Esophagus (tissue), 2 donors: ENCODE measurements at regions not wholly inside any gene's neighbourhood (a gene's known extent, or its start where the extent isn't known, plus 50 kb on each side); places are given as distances from the start of the nearest gene placed in this dataset.

ENCODE experiments used
- H3K27ac ChIP-seq, 2 donors: one replicate each; pipeline ENCODE4 v1.5.1; 2013; ENCODE audit warnings: low read depth in 2 of 2, mild to moderate bottlenecking in 2 of 2, inconsistent platforms in 1 of 2, low read length in 1 of 2, moderate library complexity in 1 of 2
- H3K27me3 ChIP-seq, 2 donors: one replicate each; pipeline ENCODE4 v1.6.1; 2013; ENCODE audit warnings: low read length in 2 of 2, control low read depth in 1 of 2, mild to moderate bottlenecking in 1 of 2; ENCODE audit not compliant: insufficient read depth in 2 of 2, control insufficient read depth in 1 of 2
- H3K36me3 ChIP-seq, 2 donors: one replicate each; pipeline ENCODE4 v1.6.1; 2013; ENCODE audit warnings: low read length in 1 of 2; ENCODE audit not compliant: control insufficient read depth in 2 of 2, insufficient read depth in 2 of 2
- H3K4me1 ChIP-seq, 2 donors: one replicate each; pipeline ENCODE4 v1.6.1; 2013; ENCODE audit warnings: low read length in 1 of 2; ENCODE audit not compliant: control insufficient read depth in 2 of 2, insufficient read depth in 2 of 2
- H3K4me3 ChIP-seq, 2 donors: one replicate each; pipeline ENCODE4 v1.5.1; 2013; ENCODE audit warnings: low read length in 2 of 2, mild to moderate bottlenecking in 2 of 2, low read depth in 1 of 2, moderate library complexity in 1 of 2
- H3K9me3 ChIP-seq, 2 donors: one replicate each; pipeline ENCODE4 v1.6.1; 2013; ENCODE audit warnings: mild to moderate bottlenecking in 2 of 2, low read depth in 1 of 2, low read length in 1 of 2, moderate library complexity in 1 of 2; ENCODE audit not compliant: control insufficient read depth in 2 of 2, insufficient read depth in 1 of 2
- WGBS, 2 donors: extraction: QIAGEN DNeasy Blood & Tissue Kit; methylation state at CpG; one replicate each; pipeline ENCODE4 v1.1.7; 2013; 5-methylcytosine and 5-hydroxymethylcytosine counted together
- donor health status: healthy with polysubstance abuse.
- donor health status: Bipolar disorder and iron deficiency.

DNA sequence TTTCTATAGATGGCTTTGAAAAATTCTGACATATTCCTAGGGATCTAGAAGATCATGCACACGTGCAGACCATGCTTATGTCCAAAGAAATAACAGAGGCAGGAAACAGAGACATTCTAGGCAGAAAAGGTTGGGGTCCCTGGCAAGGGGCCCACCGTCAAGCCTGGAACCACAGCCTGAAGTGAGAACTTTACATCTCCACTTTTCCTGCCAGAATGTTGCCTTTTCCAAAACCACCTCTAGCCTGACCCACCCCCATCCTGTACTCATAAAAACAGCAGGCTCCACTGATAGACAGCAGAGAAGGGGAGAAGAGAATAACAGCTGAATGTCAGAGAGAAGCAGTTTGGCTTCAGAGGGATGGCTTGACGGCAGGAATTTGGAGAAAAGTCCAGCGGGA, 257.3 kb upstream of the NT5E start:
- H3K27me3 ChIP-seq = no peaks in the 10 kb centered on the region
- no peaks in the 10 kb centered on the region for H3K36me3 ChIP-seq
- H3K27ac ChIP-seq = no peak overlapping the region
- H3K4me3 ChIP-seq = no peak overlapping the region
- H3K9me3 ChIP-seq = peaks cover 0 to 2% of the 10 kb centered on the region in 2 donors
- 71 to 73% methylated on average over 4 of the region's 4 CpGs for WGBS, 2 donors
- H3K4me1 ChIP-seq = no peaks in the 10 kb centered on the region

- no peaks in the 10 kb centered on the region for H3K4me1 ChIP-seq
- no peaks in the 10 kb centered on the region for H3K27me3 ChIP-seq
- no peak overlapping the region for H3K27ac ChIP-seq
- H3K9me3 ChIP-seq = peaks cover 0 to 3% of the 10 kb centered on the region in 2 donors
- H3K36me3 ChIP-seq = no peaks in the 10 kb centered on the region
- 64 to 73% methylated on average over 1 of the region's 1 CpG for WGBS, 2 donors
- H3K4me3 ChIP-seq = no peak overlapping the region
Measured at GRCh38 chr6:85192186-85192585, 257.7 kb upstream of the NT5E start.

GRCh38 chr6:85191656-85192055, 258.2 kb upstream of the NT5E start:
- Histone ChIP-seq H3K4me3 (no peak overlapping the region), H3K27ac (no peak overlapping the region), H3K27me3 (no peaks in the 10 kb centered on the region), H3K4me1 (no peaks in the 10 kb centered on the region), H3K9me3 (peaks cover 0 to 3% of the 10 kb centered on the region in 2 donors), H3K36me3 (no peaks in the 10 kb centered on the region)
- 74 to 84% methylated on average over 2 of the region's 2 CpGs for WGBS, 2 donors

- Histone ChIP-seq H3K4me3 (no peak overlapping the region), H3K27me3 (no peaks in the 10 kb centered on the region), H3K9me3 (peaks cover 0 to 3% of the 10 kb centered on the region in 2 donors), H3K4me1 (no peaks in the 10 kb centered on the region), H3K36me3 (no peaks in the 10 kb centered on the region), H3K27ac (no peak overlapping the region)
- 91 to 94% methylated on average over 1 of the region's 1 CpG for WGBS, 2 donors
Measured at GRCh38 chr6:85186546-85187175, 263.2 kb upstream of the NT5E start.

GRCh38 chr6:85185977-85186376, 263.9 kb upstream of the NT5E start:
- Histone ChIP-seq H3K36me3 (no peaks in the 10 kb centered on the region), H3K27ac (no peak overlapping the region), H3K4me1 (no peaks in the 10 kb centered on the region), H3K4me3 (no peak overlapping the region), H3K27me3 (no peaks in the 10 kb centered on the region), H3K9me3 (peaks cover 0 to 3% of the 10 kb centered on the region in 2 donors)
- WGBS, 2 donors = 61 to 78% methylated on average over 1 of the region's 1 CpG

DNA sequence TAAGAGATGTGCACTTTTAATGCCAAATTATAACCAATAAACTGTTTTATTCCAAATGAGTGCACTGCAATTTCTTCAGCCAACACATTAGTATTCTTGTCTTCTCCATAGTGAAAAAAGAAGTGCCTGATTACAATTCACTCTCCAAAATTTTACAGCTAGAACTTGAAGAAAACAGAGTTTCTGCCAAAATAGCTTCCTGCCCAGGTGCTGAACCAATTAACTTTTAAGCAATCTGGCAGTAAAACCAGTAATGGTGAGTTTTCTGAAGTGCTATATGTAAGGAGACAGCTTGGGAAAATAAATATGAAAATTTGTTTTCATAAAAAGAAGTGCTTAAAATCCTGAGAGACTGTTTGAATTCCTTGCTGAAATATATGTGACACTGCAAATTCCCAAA, 266.0 kb upstream of the NT5E start:
- Histone ChIP-seq H3K9me3 (peaks cover 0 to 3% of the 10 kb centered on the region in 2 donors), H3K4me3 (no peak overlapping the region), H3K27me3 (no peaks in the 10 kb centered on the region), H3K4me1 (no peaks in the 10 kb centered on the region), H3K27ac (no peak overlapping the region), H3K36me3 (no peaks in the 10 kb centered on the region)

- H3K27me3 ChIP-seq = no peaks in the 10 kb centered on the region
- H3K27ac ChIP-seq = no peak overlapping the region
- H3K4me3 ChIP-seq = no peak overlapping the region
- H3K4me1 ChIP-seq = no peaks in the 10 kb centered on the region
- H3K9me3 ChIP-seq = no peaks in the 10 kb centered on the region
- H3K36me3 ChIP-seq = no peaks in the 10 kb centered on the region
Measured at GRCh38 chr6:85172705-85173104, 277.2 kb upstream of the NT5E start.

DNA sequence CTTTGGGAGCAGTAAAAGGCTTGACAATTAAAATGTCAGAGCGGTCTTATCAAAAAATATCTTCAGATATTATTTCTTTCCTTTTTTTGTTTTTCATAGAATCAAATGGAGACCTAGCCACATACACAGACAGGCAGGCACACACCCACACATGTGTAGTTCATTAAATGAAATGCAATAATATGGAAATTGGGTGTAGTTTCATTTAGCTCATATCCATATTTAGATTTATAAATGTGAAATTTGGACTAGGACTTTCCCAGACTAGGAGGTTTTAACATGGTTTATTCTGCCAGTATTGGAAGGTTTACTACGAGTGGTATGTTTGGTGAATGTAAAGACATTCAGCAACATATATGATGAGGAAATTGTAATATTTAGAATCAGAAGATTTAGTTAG, 277.7 kb upstream of the NT5E start:
- Histone ChIP-seq H3K27ac (no peak overlapping the region), H3K27me3 (no peaks in the 10 kb centered on the region), H3K36me3 (no peaks in the 10 kb centered on the region), H3K9me3 (no peaks in the 10 kb centered on the region), H3K4me1 (no peaks in the 10 kb centered on the region), H3K4me3 (no peak overlapping the region)
- WGBS, 2 donors = 74 to 82% methylated on average over 2 of the region's 2 CpGs

- Histone ChIP-seq H3K36me3 (no peaks in the 10 kb centered on the region), H3K27ac (no peak overlapping the region), H3K4me1 (peaks cover 0 to 2% of the 10 kb centered on the region in 2 donors), H3K27me3 (no peaks in the 10 kb centered on the region), H3K9me3 (no peaks in the 10 kb centered on the region), H3K4me3 (no peak overlapping the region)
- 26 to 42% methylated on average over 2 of the region's 2 CpGs for WGBS, 2 donors
Measured at GRCh38 chr6:85169189-85169588, 280.7 kb upstream of the NT5E start.

GRCh38 chr6:85168146-85168545, 281.7 kb upstream of the NT5E start:
- peaks cover 0 to 2% of the 10 kb centered on the region in 2 donors for H3K4me1 ChIP-seq
- H3K4me3 ChIP-seq = no peak overlapping the region
- WGBS, 2 donors = 63 to 69% methylated on average over 2 of the region's 2 CpGs

More at GRCh38 chr6:85168146-85168545, 281.7 kb upstream of the NT5E start:
- H3K27ac ChIP-seq = no peak overlapping the region
- H3K9me3 ChIP-seq = no peaks in the 10 kb centered on the region
- H3K27me3 ChIP-seq = no peaks in the 10 kb centered on the region
- no peaks in the 10 kb centered on the region for H3K36me3 ChIP-seq
